Thymus (tissue), 11 donors: ENCODE measurements at regions not wholly inside any gene's neighbourhood (a gene's known extent, or its start where the extent isn't known, plus 50 kb on each side); places are given as distances from the start of the nearest gene placed in this dataset.

Experiments used
- DNase-seq, 9 donors: peaks; one replicate each; pipeline ENCODE4 v3.0.0-alpha.2; 2013; ENCODE audit warnings: low spot score in 9 of 9, low read depth in 6 of 9, missing footprints in 1 of 9
- H3K27ac ChIP-seq, 2 donors: one replicate each; pipeline ENCODE4 v1.5.1; 2013; ENCODE audit warnings: control low read depth in 1 of 2, low read depth in 1 of 2, low read length in 1 of 2, mild to moderate bottlenecking in 1 of 2, moderate library complexity in 1 of 2
- H3K27me3 ChIP-seq, 2 donors: one replicate each; pipeline ENCODE4 v1.5.1; 2013; ENCODE audit warnings: low read length in 1 of 2; ENCODE audit not compliant: control insufficient read depth in 2 of 2, insufficient read depth in 1 of 2
- H3K36me3 ChIP-seq, 2 donors: one replicate each; pipeline ENCODE4 v1.5.1; 2013; ENCODE audit warnings: low read length in 1 of 2, mild to moderate bottlenecking in 1 of 2, moderate library complexity in 1 of 2; ENCODE audit not compliant: control insufficient read depth in 2 of 2, insufficient read depth in 2 of 2
- H3K4me1 ChIP-seq, 2 donors: one replicate each; pipeline ENCODE4 v1.5.1; 2013; ENCODE audit warnings: low read length in 2 of 2; ENCODE audit not compliant: control insufficient read depth in 2 of 2, insufficient read depth in 2 of 2
- H3K4me3 ChIP-seq, 2 donors: one replicate each; pipeline ENCODE4 v1.5.1; 2013; ENCODE audit warnings: low read length in 2 of 2, control low read depth in 1 of 2, mild to moderate bottlenecking in 1 of 2
- H3K9me3 ChIP-seq, 2 donors: one replicate each; pipeline ENCODE4 v1.5.1; 2013; ENCODE audit warnings: low read length in 1 of 2, mild to moderate bottlenecking in 1 of 2; ENCODE audit not compliant: control insufficient read depth in 2 of 2, insufficient read depth in 1 of 2
- WGBS: extraction: QIAGEN DNeasy Blood & Tissue Kit; methylation state at CpG from one replicate; pipeline ENCODE4 v1.1.7; 2013; 5-methylcytosine and 5-hydroxymethylcytosine counted together
- donor health status: healthy.

- no peak for DNase-seq
- no peaks in the 10 kb centered on the region for H3K4me1 ChIP-seq
- no peaks in the 10 kb centered on the region for H3K27me3 ChIP-seq
- no peaks in the 10 kb centered on the region for H3K9me3 ChIP-seq
- WGBS: 97% methylated on average over 2 of the region's 2 CpGs
- H3K27ac ChIP-seq: no peak overlapping the region
- no peak overlapping the region for H3K4me3 ChIP-seq
- H3K36me3 ChIP-seq: no peaks in the 10 kb centered on the region
Observed at GRCh38 chr1:239574112-239574511, 187.7 kb downstream of the CHRM3 start.

- no peak overlapping the region for H3K4me3 ChIP-seq
- no peaks in the 10 kb centered on the region for H3K9me3 ChIP-seq
- DNase-seq: peak in 1 of 9 donors; percentile 2
- no peaks in the 10 kb centered on the region for H3K36me3 ChIP-seq
- whole genome bisulfite sequencing: 37% methylated on average over 2 of the region's 2 CpGs
- no peak overlapping the region for H3K27ac ChIP-seq
- no peaks in the 10 kb centered on the region for H3K27me3 ChIP-seq
- no peaks in the 10 kb centered on the region for H3K4me1 ChIP-seq
Observed at GRCh38 chr1:239575113-239575512, 188.7 kb downstream of the CHRM3 start.

GRCh38 chr1:239583536-239583935 is 197.2 kb downstream of the CHRM3 start:
- Histone ChIP-seq H3K27me3 (no peaks in the 10 kb centered on the region), H3K4me3 (no peak overlapping the region), H3K4me1 (no peaks in the 10 kb centered on the region), H3K36me3 (no peaks in the 10 kb centered on the region), H3K9me3 (no peaks in the 10 kb centered on the region), H3K27ac (no peak overlapping the region)
- DNase-seq: no peak
- WGBS: 97% methylated on average over 1 of the region's 1 CpG

GRCh38 chr1:239586128-239586527 is 199.8 kb downstream of the CHRM3 start:
- Histone ChIP-seq H3K4me3 (no peak overlapping the region), H3K9me3 (no peaks in the 10 kb centered on the region), H3K27me3 (no peaks in the 10 kb centered on the region), H3K27ac (no peak overlapping the region), H3K4me1 (no peaks in the 10 kb centered on the region), H3K36me3 (no peaks in the 10 kb centered on the region)
- DNase-seq: no peak

- no peaks in the 10 kb centered on the region for H3K9me3 ChIP-seq
- no peak overlapping the region for H3K27ac ChIP-seq
- peak in 3 of 9 donors; percentile 0 to 9 (median 4) for DNase-seq
- H3K4me3 ChIP-seq: no peak overlapping the region
- no peaks in the 10 kb centered on the region for H3K36me3 ChIP-seq
- no peaks in the 10 kb centered on the region for H3K27me3 ChIP-seq
- 81% methylated on average over 8 of the region's 8 CpGs for WGBS
- no peaks in the 10 kb centered on the region for H3K4me1 ChIP-seq
Observed at GRCh38 chr1:239587066-239587465, 200.7 kb downstream of the CHRM3 start.

GRCh38 chr1:239587574-239588369 is 201.4 kb downstream of the CHRM3 start:
- Histone ChIP-seq H3K4me1 (no peaks in the 10 kb centered on the region), H3K9me3 (no peaks in the 10 kb centered on the region), H3K4me3 (no peak overlapping the region), H3K27ac (no peak overlapping the region), H3K27me3 (no peaks in the 10 kb centered on the region), H3K36me3 (no peaks in the 10 kb centered on the region)
- WGBS: 96% methylated on average over 6 of the region's 6 CpGs
- no peak for DNase-seq

- no peaks in the 10 kb centered on the region for H3K36me3 ChIP-seq
- DNase-seq: no peak
- no peak overlapping the region for H3K4me3 ChIP-seq
- no peaks in the 10 kb centered on the region for H3K4me1 ChIP-seq
- H3K27me3 ChIP-seq: no peaks in the 10 kb centered on the region
- no peak overlapping the region for H3K27ac ChIP-seq
- no peaks in the 10 kb centered on the region for H3K9me3 ChIP-seq
Observed at GRCh38 chr1:239590556-239590955, 204.2 kb downstream of the CHRM3 start.

GRCh38 chr1:239593527-239593926 is 207.2 kb downstream of the CHRM3 start:
- no peaks in the 10 kb centered on the region for H3K27me3 ChIP-seq
- no peaks in the 10 kb centered on the region for H3K9me3 ChIP-seq
- H3K4me3 ChIP-seq: no peak overlapping the region
- H3K36me3 ChIP-seq: no peaks in the 10 kb centered on the region
- H3K27ac ChIP-seq: no peak overlapping the region
- no peak for DNase-seq
- WGBS: 98% methylated on average over 4 of the region's 4 CpGs
- no peaks in the 10 kb centered on the region for H3K4me1 ChIP-seq

GRCh38 chr1:239600588-239600987 is 214.2 kb downstream of the CHRM3 start:
- no peaks in the 10 kb centered on the region for H3K4me1 ChIP-seq
- H3K27me3 ChIP-seq: no peaks in the 10 kb centered on the region
- H3K36me3 ChIP-seq: no peaks in the 10 kb centered on the region
- H3K4me3 ChIP-seq: no peak overlapping the region
- no peak for DNase-seq
- no peaks in the 10 kb centered on the region for H3K9me3 ChIP-seq
- no peak overlapping the region for H3K27ac ChIP-seq
